SU-DHL-6 (cell line): ENCODE measurements at regions not wholly inside any gene's neighbourhood (a gene's known extent, or its start where the extent isn't known, plus 50 kb on each side); places are given as distances from the start of the nearest gene placed in this dataset.

Experiments
- CTCF ChIP-seq: fragments of 200-600 bp; sonication (generic); IDR thresholded peaks from one replicate; pipeline ENCODE4 v1.5.1; 2017; ENCODE audit warnings: antibody characterized with exemption, mild to moderate bottlenecking, low read length, moderate library complexity; ENCODE audit not compliant: insufficient read depth, poor library complexity, severe bottlenecking
- EZH2phosphoT487 ChIP-seq: fragments of 200-600 bp; sonication (generic), shearing (Covaris generic); conservative IDR thresholded peaks from 2 replicates; pipeline ENCODE4 v1.6.1; 2018; ENCODE audit warnings: mild to moderate bottlenecking, antibody characterized with exemption, low read length, moderate library complexity, mixed read lengths

- TF ChIP-seq CTCF: no peak
- no peak for TF ChIP-seq EZH2phosphoT487
Measured at GRCh38 chr6:95408111-95408510, 169.2 kb upstream of the MANEA start.
